GM19372 (cell line): ENCODE measurements at regions not wholly inside any gene's neighbourhood (a gene's known extent, or its start where the extent isn't known, plus 50 kb on each side); places are given as distances from the start of the nearest gene placed in this dataset.

ENCODE experiments used
- ATAC-seq: cut with Tn5 transposase; IDR thresholded peaks from one replicate; pipeline ENCODE4 v1.9.1; 2021; ENCODE audit warnings: mild to moderate bottlenecking, low read depth, moderate library complexity; ENCODE audit not compliant: unreplicated experiment

GRCh38 chr9:129281506-129282145 is 103.6 kb upstream of the IER5L start:
- ATAC-seq = no peak

GRCh38 chr9:129280623-129281271 is 102.7 kb upstream of the IER5L start:
- ATAC-seq = no peak

- no peak for ATAC-seq
Measured at GRCh38 chr9:129280236-129280622, 102.2 kb upstream of the IER5L start.

GRCh38 chr9:129278391-129279237 is 100.6 kb upstream of the IER5L start:
- ATAC-seq = no peak

GRCh38 chr9:129276486-129277230 is 98.6 kb upstream of the IER5L start:
- ATAC-seq = no peak

GRCh38 chr9:129275626-129276247 is 97.7 kb upstream of the IER5L start:
- ATAC-seq = no peak

GRCh38 chr9:129273941-129274684 is 96.1 kb upstream of the IER5L start:
- ATAC-seq = no peak

- no peak for ATAC-seq
Measured at GRCh38 chr9:129273136-129273895, 95.3 kb upstream of the IER5L start.

GRCh38 chr9:129272348-129273025 is 94.4 kb upstream of the IER5L start:
- no peak for ATAC-seq

- peak; percentile 64 for ATAC-seq
Measured at GRCh38 chr9:129270903-129271431, 92.9 kb upstream of the IER5L start.

GRCh38 chr9:129270205-129270604 is 92.1 kb upstream of the IER5L start:
- peak; percentile 64 for ATAC-seq

- no peak for ATAC-seq
Measured at GRCh38 chr9:129267141-129267540, 89.1 kb upstream of the IER5L start.

- no peak for ATAC-seq
Measured at GRCh38 chr9:129266536-129266935, 88.5 kb upstream of the IER5L start.

- ATAC-seq = no peak
Measured at GRCh38 chr9:129264388-129264787, 86.3 kb upstream of the IER5L start.

GRCh38 chr9:129263836-129264235 is 85.8 kb upstream of the IER5L start:
- ATAC-seq = no peak

- ATAC-seq = no peak
Measured at GRCh38 chr9:129262261-129262660, 84.2 kb upstream of the IER5L start.

- ATAC-seq = no peak
Measured at GRCh38 chr9:129259375-129259774, 81.3 kb upstream of the IER5L start.

GRCh38 chr9:129258823-129259301 is 80.8 kb upstream of the IER5L start:
- no peak for ATAC-seq
